PC-3 (cell line): ENCODE measurements at regions not wholly inside any gene's neighbourhood (a gene's known extent, or its start where the extent isn't known, plus 50 kb on each side); places are given as distances from the start of the nearest gene placed in this dataset.

Experiments
- ATAC-seq: fragments of 200-7000 bp; cut with Tn5 transposase; 2 replicates; pipeline ENCODE4 v1.9.1; 2020; ENCODE audit warnings: mild to moderate bottlenecking, moderate library complexity
- BruUV-seq: library from RNA; stranded (reverse); fragments of 400-500 nt; replicated peaks from 2 replicates; lab custom pipeline; 2021; lab: Mats Ljungman, UMichigan
- CTCF ChIA-PET: fragments of 300-600 bp; sonication (Branson Sonifier 250); formaldehyde crosslinking; loops from one replicate; lab custom pipeline; 2022; ENCODE audit warnings: antibody characterized with exemption; lab: Charles Lee
- POLR2A ChIA-PET: fragments of 300-600 bp; sonication (Branson Sonifier 250); formaldehyde crosslinking; loops from one replicate; lab custom pipeline; 2022; ENCODE audit warnings: antibody characterized with exemption; ENCODE audit not compliant: unreplicated experiment; lab: Charles Lee
- DNase-seq: peaks from one replicate; pipeline ENCODE4 v3.0.0-alpha.2; 2015
- H2AFZ ChIP-seq: fragments of 300-600 bp; sonication (generic); 2 replicates; pipeline ENCODE4 v1.6.0; 2016; ENCODE audit warnings: antibody characterized with exemption, low read length
- H3F3A ChIP-seq: fragments of 300-600 bp; sonication (generic); one replicate; pipeline ENCODE4 v1.6.0; 2017; ENCODE audit warnings: antibody characterized with exemption, low read length, control low read depth, mild to moderate bottlenecking; ENCODE audit not compliant: unreplicated experiment
- H3K27ac ChIP-seq: fragments of 300-600 bp; sonication (generic); 2 replicates; pipeline ENCODE4 v1.5.1; 2016; ENCODE audit warnings: mild to moderate bottlenecking, low read length
- H3K27me3 ChIP-seq: fragments of 300-600 bp; sonication (generic); 2 replicates; pipeline ENCODE4 v1.6.1; 2016; ENCODE audit warnings: low read length, mixed read lengths
- H3K36me3 ChIP-seq: fragments of 300-600 bp; sonication (generic); 2 replicates; pipeline ENCODE4 v1.6.1; 2016; ENCODE audit warnings: low read depth, mixed run types, low read length, mixed read lengths
- H3K4me1 ChIP-seq: fragments of 300-600 bp; sonication (generic); 2 replicates; pipeline ENCODE4 v1.5.1; 2016; ENCODE audit warnings: low read length; ENCODE audit not compliant: insufficient read depth
- H3K4me2 ChIP-seq: fragments of 300-600 bp; sonication (generic); 2 replicates; pipeline ENCODE4 v1.6.0; 2016; ENCODE audit warnings: low read length
- H3K4me3 ChIP-seq: fragments of 300-600 bp; sonication (generic); 2 replicates; pipeline ENCODE4 v1.5.1; 2016; ENCODE audit warnings: mild to moderate bottlenecking, low read length, mixed read lengths
- H3K79me2 ChIP-seq: fragments of 300-600 bp; sonication (generic); 2 replicates; pipeline ENCODE4 v1.6.1; 2017; ENCODE audit warnings: low read length, mixed read lengths
- H3K9ac ChIP-seq: fragments of 300-600 bp; sonication (generic); 2 replicates; pipeline ENCODE4 v1.6.0; 2016; ENCODE audit warnings: mild to moderate bottlenecking, low read length
- H3K9me2 ChIP-seq: fragments of 300-600 bp; sonication (generic); replicated peaks from 2 replicates; pipeline ENCODE4 v1.6.1; 2016; ENCODE audit warnings: mixed run types, low read length, mixed read lengths
- H3K9me3 ChIP-seq: fragments of 300-600 bp; sonication (generic); 2 replicates; pipeline ENCODE4 v1.6.1; 2016; ENCODE audit warnings: low read length, mixed read lengths
- H4K20me1 ChIP-seq: fragments of 300-600 bp; sonication (generic); 2 replicates; pipeline ENCODE4 v1.6.1; 2016; ENCODE audit warnings: low read length, mixed read lengths
- EZH2 ChIP-seq: fragments of 300-600 bp; sonication (generic); IDR thresholded peaks from one replicate; pipeline ENCODE4 v1.6.1; 2017; ENCODE audit warnings: antibody characterized with exemption, mild to moderate bottlenecking, low read length; ENCODE audit not compliant: unreplicated experiment
- EZH2phosphoT487 ChIP-seq: fragments of 300-600 bp; sonication (generic); IDR thresholded peaks from 2 replicates; pipeline ENCODE4 v1.6.1; 2018; ENCODE audit warnings: mild to moderate bottlenecking, antibody characterized with exemption, low read length, borderline replicate concordance
- intact Hi-C: fragments of 100-400 bp; cut with micrococcal nuclease; formaldehyde crosslinking; loops from 2 replicates; pipeline ENCODE4 v1.9.0; 2023
- TF ChIP-seq, protein P1 (sequence below): fragments of 300-600 bp; sonication (generic); conservative IDR thresholded peaks from 2 replicates; pipeline ENCODE4 v1.5.1; 2017; ENCODE audit warnings: antibody characterized with exemption, low read depth, mild to moderate bottlenecking, low read length

GRCh38 chr3:56918111-56918568 is 116.4 kb upstream of the ARHGEF3 start:
- no peaks in the 10 kb centered on the region for H3K9me2 ChIP-seq
- BruUV-seq, result no TSS peak
- DNase-seq, result no peak
- H3K79me2 ChIP-seq, result no peaks in the 10 kb centered on the region
- ChIA-PET CTCF (no interaction called here), POLR2A (no interaction called here)
- no peaks in the 10 kb centered on the region for H3K4me1 ChIP-seq
- no peak overlapping the region for H3K9ac ChIP-seq
- no peaks in the 10 kb centered on the region for H3K36me3 ChIP-seq
- H3K9me3 ChIP-seq, result no peaks in the 10 kb centered on the region
- no peak overlapping the region for H3K4me2 ChIP-seq
- H4K20me1 ChIP-seq, result no peaks in the 10 kb centered on the region
- H3K27ac ChIP-seq, result no peak overlapping the region
- H2AFZ ChIP-seq, result no peak overlapping the region
- H3K27me3 ChIP-seq, result no peaks in the 10 kb centered on the region
- intact Hi-C loops, result no loop called here
- ATAC-seq, result no peak
- TF ChIP-seq, protein P1, sequence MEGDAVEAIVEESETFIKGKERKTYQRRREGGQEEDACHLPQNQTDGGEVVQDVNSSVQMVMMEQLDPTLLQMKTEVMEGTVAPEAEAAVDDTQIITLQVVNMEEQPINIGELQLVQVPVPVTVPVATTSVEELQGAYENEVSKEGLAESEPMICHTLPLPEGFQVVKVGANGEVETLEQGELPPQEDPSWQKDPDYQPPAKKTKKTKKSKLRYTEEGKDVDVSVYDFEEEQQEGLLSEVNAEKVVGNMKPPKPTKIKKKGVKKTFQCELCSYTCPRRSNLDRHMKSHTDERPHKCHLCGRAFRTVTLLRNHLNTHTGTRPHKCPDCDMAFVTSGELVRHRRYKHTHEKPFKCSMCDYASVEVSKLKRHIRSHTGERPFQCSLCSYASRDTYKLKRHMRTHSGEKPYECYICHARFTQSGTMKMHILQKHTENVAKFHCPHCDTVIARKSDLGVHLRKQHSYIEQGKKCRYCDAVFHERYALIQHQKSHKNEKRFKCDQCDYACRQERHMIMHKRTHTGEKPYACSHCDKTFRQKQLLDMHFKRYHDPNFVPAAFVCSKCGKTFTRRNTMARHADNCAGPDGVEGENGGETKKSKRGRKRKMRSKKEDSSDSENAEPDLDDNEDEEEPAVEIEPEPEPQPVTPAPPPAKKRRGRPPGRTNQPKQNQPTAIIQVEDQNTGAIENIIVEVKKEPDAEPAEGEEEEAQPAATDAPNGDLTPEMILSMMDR, result no peak
- TF ChIP-seq EZH2phosphoT487, result no peak
- no peak for TF ChIP-seq EZH2
- H3K4me3 ChIP-seq, result no peak overlapping the region
- H3F3A ChIP-seq, result no peaks in the 10 kb centered on the region

DNA sequence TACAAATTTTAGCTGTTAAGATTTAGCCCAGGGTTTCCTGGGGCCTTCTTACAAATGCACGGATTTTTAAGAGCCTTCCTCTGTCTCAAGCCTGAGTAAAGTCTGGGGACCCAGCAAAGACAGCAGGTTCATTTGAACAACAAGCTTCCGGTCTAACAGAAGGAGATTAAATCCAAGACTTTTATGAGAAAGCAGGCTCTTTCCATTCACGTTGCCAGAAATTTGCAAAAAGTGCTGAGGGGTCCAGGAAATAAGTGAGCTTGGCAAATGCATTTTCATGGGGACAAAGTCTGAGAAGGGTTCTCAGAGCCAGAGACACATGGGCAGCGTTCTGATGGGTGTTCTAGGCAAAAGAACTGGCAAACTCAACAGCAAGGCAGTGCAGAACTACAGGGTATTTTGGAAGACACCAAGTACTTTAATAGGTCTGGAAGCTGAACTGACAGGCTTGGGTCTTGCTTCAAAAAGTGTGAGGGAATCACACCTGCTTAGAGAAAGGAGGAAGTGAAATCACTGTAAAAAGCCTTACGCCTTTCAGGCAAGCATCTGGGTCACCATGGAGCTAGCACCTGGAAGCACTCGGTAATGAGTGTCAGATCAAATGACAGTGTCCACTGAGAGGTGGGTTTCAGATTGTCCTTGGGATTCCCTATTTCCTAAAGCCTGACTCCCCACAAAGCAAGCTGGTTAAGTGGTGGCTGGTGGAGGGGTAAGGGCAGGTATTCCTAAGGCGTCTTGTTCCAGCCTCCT is 115.8 kb upstream of the ARHGEF3 start:
- no peak for DNase-seq
- POLR2A ChIA-PET, result no interaction called here
- no peak overlapping the region for H3K27ac ChIP-seq
- no peaks in the 10 kb centered on the region for H3K9me2 ChIP-seq
- TF ChIP-seq EZH2phosphoT487 (no peak), EZH2 (no peak)
- TF ChIP-seq, protein P1, result no peak
- no peaks in the 10 kb centered on the region for H3K4me1 ChIP-seq
- no peaks in the 10 kb centered on the region for H3K79me2 ChIP-seq
- no peaks in the 10 kb centered on the region for H3K36me3 ChIP-seq
- CTCF ChIA-PET, result no interaction called here
- H3K9me3 ChIP-seq, result no peaks in the 10 kb centered on the region
- no peak overlapping the region for H2AFZ ChIP-seq
- no peak for ATAC-seq
- H3K27me3 ChIP-seq, result no peaks in the 10 kb centered on the region
- H4K20me1 ChIP-seq, result no peaks in the 10 kb centered on the region
- no TSS peak for BruUV-seq
- H3F3A ChIP-seq, result no peaks in the 10 kb centered on the region
- no peak overlapping the region for H3K4me2 ChIP-seq
- no peak overlapping the region for H3K9ac ChIP-seq
- H3K4me3 ChIP-seq, result no peak overlapping the region
- intact Hi-C loops, result no loop called here

DNA sequence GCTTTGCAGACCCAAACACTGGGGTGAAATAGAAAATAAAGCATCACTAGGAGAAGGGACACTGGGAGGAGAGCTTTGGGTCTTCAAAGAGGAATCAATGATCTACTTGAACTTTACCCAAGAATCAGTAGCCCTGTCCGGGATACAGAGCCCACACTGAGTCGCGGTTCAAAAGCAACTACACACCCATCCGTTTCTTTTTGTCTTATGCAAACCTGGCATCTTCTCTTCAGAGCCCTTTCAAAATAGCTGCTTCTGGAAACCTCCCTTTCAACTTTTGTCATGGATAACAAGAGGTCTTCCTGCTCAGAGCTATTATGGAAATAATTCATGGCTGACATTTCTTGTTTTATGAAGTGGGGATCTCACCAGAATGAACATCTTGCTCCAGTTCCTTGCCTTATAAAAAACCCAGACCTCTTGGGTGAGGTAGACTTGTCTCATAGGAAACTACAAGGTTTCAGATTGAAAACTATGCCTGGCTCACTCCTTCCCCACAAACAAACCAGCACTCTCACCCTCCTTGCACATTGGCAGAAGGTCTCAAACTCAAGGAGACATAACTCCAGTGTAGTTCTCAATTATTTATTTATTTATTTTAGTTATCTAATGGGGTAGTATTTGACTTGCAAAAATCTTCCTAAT is 115.1 kb upstream of the ARHGEF3 start:
- H3K36me3 ChIP-seq, result no peaks in the 10 kb centered on the region
- no peaks in the 10 kb centered on the region for H4K20me1 ChIP-seq
- no peak overlapping the region for H3K4me3 ChIP-seq
- no peaks in the 10 kb centered on the region for H3K4me1 ChIP-seq
- no peaks in the 10 kb centered on the region for H3K27me3 ChIP-seq
- no peaks in the 10 kb centered on the region for H3F3A ChIP-seq
- H2AFZ ChIP-seq, result no peak overlapping the region
- H3K9me3 ChIP-seq, result no peaks in the 10 kb centered on the region
- ChIA-PET CTCF (no interaction called here), POLR2A (no interaction called here)
- H3K4me2 ChIP-seq, result no peak overlapping the region
- DNase-seq (no peak), ATAC-seq (no peak)
- TF ChIP-seq EZH2phosphoT487 (no peak), EZH2 (no peak)
- TF ChIP-seq, protein P1, result no peak
- intact Hi-C loops, result no loop called here
- no TSS peak for BruUV-seq
- no peaks in the 10 kb centered on the region for H3K9me2 ChIP-seq
- H3K9ac ChIP-seq, result no peak overlapping the region
- no peak overlapping the region for H3K27ac ChIP-seq
- H3K79me2 ChIP-seq, result no peaks in the 10 kb centered on the region
